PC-9 (cell line): ENCODE measurements at regions not wholly inside any gene's neighbourhood (a gene's known extent, or its start where the extent isn't known, plus 50 kb on each side); places are given as distances from the start of the nearest gene placed in this dataset.

ENCODE experiments used
- BruUV-seq: library from RNA; stranded (reverse); fragments of 400-500 nt; replicated peaks from 2 replicates; lab custom pipeline; 2021; lab: Mats Ljungman, UMichigan
- CTCF ChIA-PET: fragments of 300-600 bp; sonication (Branson Sonifier 250); formaldehyde crosslinking; loops from one replicate; lab custom pipeline; 2022; ENCODE audit warnings: antibody characterized with exemption; lab: Charles Lee
- POLR2A ChIA-PET: fragments of 300-600 bp; sonication (Branson Sonifier 250); formaldehyde crosslinking; loops from one replicate; lab custom pipeline; 2022; ENCODE audit warnings: antibody characterized with exemption; ENCODE audit not compliant: unreplicated experiment; lab: Charles Lee
- DNase-seq, 2 experiments: peaks; one replicate each; pipeline versions ENCODE4 v3.0.0 to v3.0.0-alpha.2; 2015 to 2022; ENCODE audit warnings: mixed read lengths in 1 of 2
- H2AFZ ChIP-seq: fragments of 200-600 bp; sonication (generic); 2 replicates; pipeline ENCODE4 v1.8.1; 2017; ENCODE audit warnings: antibody characterized with exemption
- H3F3A ChIP-seq: fragments of 200-600 bp; sonication (generic); 2 replicates; pipeline ENCODE4 v1.8.1; 2017; ENCODE audit warnings: antibody characterized with exemption, mild to moderate bottlenecking, low read depth; ENCODE audit not compliant: insufficient read depth
- H3K27ac ChIP-seq: fragments of 200-600 bp; sonication (generic); 2 replicates; pipeline ENCODE4 v1.6.1; 2016; ENCODE audit warnings: mixed run types
- H3K27me3 ChIP-seq: fragments of 200-600 bp; sonication (generic); 2 replicates; pipeline ENCODE4 v1.6.1; 2016; ENCODE audit warnings: low read depth, mixed run types; ENCODE audit not compliant: insufficient read depth
- H3K36me3 ChIP-seq: fragments of 200-600 bp; sonication (generic); 2 replicates; pipeline ENCODE4 v1.6.1; 2016; ENCODE audit warnings: low read depth, mixed run types
- H3K4me1 ChIP-seq: fragments of 200-600 bp; sonication (generic); replicated peaks from 2 replicates; pipeline ENCODE4 v1.6.1; 2016; ENCODE audit warnings: mixed run types; ENCODE audit not compliant: insufficient read depth
- H3K4me2 ChIP-seq: fragments of 200-600 bp; sonication (generic); 2 replicates; pipeline ENCODE4 v1.6.1; 2017; ENCODE audit warnings: mixed run types
- H3K4me3 ChIP-seq: fragments of 200-600 bp; sonication (generic); 2 replicates; pipeline ENCODE4 v1.6.1; 2016; ENCODE audit warnings: mixed run types
- H3K79me2 ChIP-seq: fragments of 200-600 bp; sonication (generic); 2 replicates; pipeline ENCODE4 v1.6.1; 2017; ENCODE audit warnings: low read depth, mixed run types
- H3K9me2 ChIP-seq: fragments of 200-600 bp; sonication (generic); 2 replicates; pipeline ENCODE4 v1.8.1; 2017; ENCODE audit warnings: mild to moderate bottlenecking; ENCODE audit not compliant: insufficient read depth
- H3K9me3 ChIP-seq: fragments of 200-600 bp; sonication (generic); 2 replicates; pipeline ENCODE4 v1.8.1; 2016; ENCODE audit warnings: low read depth; ENCODE audit not compliant: insufficient read depth
- H4K20me1 ChIP-seq: fragments of 200-600 bp; sonication (generic); 2 replicates; pipeline ENCODE4 v1.8.1; 2017; ENCODE audit not compliant: insufficient read depth
- EZH2 ChIP-seq: fragments of 200-600 bp; sonication (generic); IDR thresholded peaks from 2 replicates; pipeline ENCODE4 v1.8.0; 2017; ENCODE audit warnings: antibody characterized with exemption, low read depth
- intact Hi-C: fragments of 100-400 bp; cut with micrococcal nuclease; formaldehyde crosslinking; loops from one replicate; pipeline ENCODE4 v1.10.0; 2022; ENCODE audit not compliant: unreplicated experiment
- TF ChIP-seq, protein P1 (sequence below): fragments of 200-600 bp; sonication (generic); conservative IDR thresholded peaks from 2 replicates; pipeline ENCODE4 v1.6.1; 2017; ENCODE audit warnings: mixed run types, antibody characterized with exemption, mild to moderate bottlenecking, moderate library complexity

GRCh38 chr1:218866507-218866906, 307.2 kb upstream of the LYPLAL1 start:
- H3K4me1 ChIP-seq = no peaks in the 10 kb centered on the region
- H3K36me3 ChIP-seq = no peaks in the 10 kb centered on the region
- H3K9me3 ChIP-seq = 0 out of 2 replicates have a peak, but pooled peaks cover 3% of the 10 kb centered on the region
- no peak overlapping the region for H3K4me2 ChIP-seq
- H3F3A ChIP-seq = no peaks in the 10 kb centered on the region
- H3K9me2 ChIP-seq = no peaks in the 10 kb centered on the region
- TF ChIP-seq EZH2 = no peak
- TF ChIP-seq, protein P1, sequence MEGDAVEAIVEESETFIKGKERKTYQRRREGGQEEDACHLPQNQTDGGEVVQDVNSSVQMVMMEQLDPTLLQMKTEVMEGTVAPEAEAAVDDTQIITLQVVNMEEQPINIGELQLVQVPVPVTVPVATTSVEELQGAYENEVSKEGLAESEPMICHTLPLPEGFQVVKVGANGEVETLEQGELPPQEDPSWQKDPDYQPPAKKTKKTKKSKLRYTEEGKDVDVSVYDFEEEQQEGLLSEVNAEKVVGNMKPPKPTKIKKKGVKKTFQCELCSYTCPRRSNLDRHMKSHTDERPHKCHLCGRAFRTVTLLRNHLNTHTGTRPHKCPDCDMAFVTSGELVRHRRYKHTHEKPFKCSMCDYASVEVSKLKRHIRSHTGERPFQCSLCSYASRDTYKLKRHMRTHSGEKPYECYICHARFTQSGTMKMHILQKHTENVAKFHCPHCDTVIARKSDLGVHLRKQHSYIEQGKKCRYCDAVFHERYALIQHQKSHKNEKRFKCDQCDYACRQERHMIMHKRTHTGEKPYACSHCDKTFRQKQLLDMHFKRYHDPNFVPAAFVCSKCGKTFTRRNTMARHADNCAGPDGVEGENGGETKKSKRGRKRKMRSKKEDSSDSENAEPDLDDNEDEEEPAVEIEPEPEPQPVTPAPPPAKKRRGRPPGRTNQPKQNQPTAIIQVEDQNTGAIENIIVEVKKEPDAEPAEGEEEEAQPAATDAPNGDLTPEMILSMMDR = no peak
- H3K79me2 ChIP-seq = no peaks in the 10 kb centered on the region
- H4K20me1 ChIP-seq = no peaks in the 10 kb centered on the region
- intact Hi-C loops = no loop called here
- DNase-seq = no peak
- ChIA-PET CTCF (no interaction called here), POLR2A (no interaction called here)
- H3K27ac ChIP-seq = no peak overlapping the region
- no peaks in the 10 kb centered on the region for H3K27me3 ChIP-seq
- no peak overlapping the region for H3K4me3 ChIP-seq
- H2AFZ ChIP-seq = no peak overlapping the region
- BruUV-seq = no TSS peak

DNA sequence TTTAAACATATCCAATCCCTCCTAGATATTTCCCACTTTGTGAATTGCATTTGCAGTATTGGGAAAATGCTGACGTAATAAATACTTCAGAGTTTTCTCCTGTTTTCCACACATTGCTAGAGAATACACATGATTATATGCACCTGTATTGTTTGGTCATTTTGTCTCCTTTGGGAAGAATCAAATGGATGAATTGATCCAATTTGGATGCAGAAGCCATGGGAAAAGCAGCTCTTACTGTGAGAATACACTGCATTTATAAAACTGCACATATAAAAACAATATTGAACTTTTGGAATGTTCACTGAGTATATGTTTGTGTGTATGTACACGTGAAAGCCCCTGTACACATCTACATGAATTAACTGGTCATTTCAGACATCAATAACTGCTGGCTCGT, 306.6 kb upstream of the LYPLAL1 start:
- TF ChIP-seq, protein P1 = no peak
- TF ChIP-seq EZH2 = no peak
- ChIA-PET CTCF (no interaction called here), POLR2A (no interaction called here)
- no peaks in the 10 kb centered on the region for H3K9me2 ChIP-seq
- no peaks in the 10 kb centered on the region for H3K27me3 ChIP-seq
- no peak overlapping the region for H3K27ac ChIP-seq
- H3K4me2 ChIP-seq = no peak overlapping the region
- no peak for DNase-seq
- intact Hi-C loops = no loop called here
- no peak overlapping the region for H3K4me3 ChIP-seq
- H3K4me1 ChIP-seq = no peaks in the 10 kb centered on the region
- H3F3A ChIP-seq = no peaks in the 10 kb centered on the region
- H2AFZ ChIP-seq = no peak overlapping the region
- H3K9me3 ChIP-seq = 0 out of 2 replicates have a peak, but pooled peaks cover 3% of the 10 kb centered on the region
- no peaks in the 10 kb centered on the region for H3K36me3 ChIP-seq
- no peaks in the 10 kb centered on the region for H3K79me2 ChIP-seq
- no TSS peak for BruUV-seq
- no peaks in the 10 kb centered on the region for H4K20me1 ChIP-seq

DNA sequence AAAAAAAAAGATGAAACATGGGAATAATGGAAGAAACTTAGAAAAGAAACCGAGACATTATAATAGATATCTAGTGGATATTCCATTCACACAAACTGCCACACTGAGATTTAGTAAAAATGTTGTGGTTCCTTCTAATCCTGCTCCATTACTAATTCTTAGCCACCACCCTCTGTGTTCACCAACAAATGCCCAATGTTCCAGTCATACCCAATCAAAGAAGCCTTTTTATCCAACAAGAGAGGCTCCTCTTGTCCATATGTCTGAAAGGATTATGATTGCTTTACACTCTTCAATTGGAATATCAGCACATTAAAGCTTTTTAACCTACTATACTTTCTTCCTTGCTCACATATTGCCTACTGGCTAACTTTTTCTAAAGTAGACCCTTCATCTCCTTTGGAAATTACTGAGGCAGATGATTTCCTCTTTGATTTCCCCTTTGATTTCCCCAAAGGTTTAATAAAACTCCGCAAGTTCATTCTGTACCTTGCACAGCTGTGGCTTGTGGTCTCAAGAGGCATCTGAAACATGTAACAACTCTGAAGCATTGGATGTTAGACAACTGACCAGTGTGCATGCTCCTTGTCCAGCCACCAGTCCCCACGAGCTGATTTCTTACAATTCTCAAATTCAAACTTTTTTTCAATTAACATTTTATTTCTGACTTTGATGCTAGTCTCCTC, 305.6 kb upstream of the LYPLAL1 start:
- Histone ChIP-seq H3K27ac (no peak overlapping the region), H3K36me3 (no peaks in the 10 kb centered on the region)
- BruUV-seq = no TSS peak

More for the DNA sequence above, 305.6 kb upstream of the LYPLAL1 start:
- DNase-seq = no peak
- CTCF ChIA-PET = no interaction called here
- Histone ChIP-seq H3K4me1 (no peaks in the 10 kb centered on the region), H3F3A (no peaks in the 10 kb centered on the region), H3K9me2 (no peaks in the 10 kb centered on the region), H3K4me3 (no peak overlapping the region), H3K27me3 (no peaks in the 10 kb centered on the region), H3K79me2 (no peaks in the 10 kb centered on the region), H4K20me1 (no peaks in the 10 kb centered on the region), H3K4me2 (no peak overlapping the region), H2AFZ (no peak overlapping the region), H3K9me3 (0 out of 2 replicates have a peak, but pooled peaks cover 3% of the 10 kb centered on the region)
- no peak for TF ChIP-seq EZH2
- TF ChIP-seq, protein P1 = no peak
- intact Hi-C loops = no loop called here
- POLR2A ChIA-PET = interaction anchor here (0.6 kb wide), 1 partner anchor 514 kb away, joined by 3 read pairs; no protein-coding TSS in a partner anchor
